Muscle of back (tissue), 3 donors: ENCODE measurements at regions not wholly inside any gene's neighbourhood (a gene's known extent, or its start where the extent isn't known, plus 50 kb on each side); places are given as distances from the start of the nearest gene placed in this dataset.
A peak's percentile ranks its signal among the peaks of the same experiment; 100 is the strongest.
"Not testable (repeated sequence)": the region's sequence is repeated elsewhere in the genome, so short reads cannot be mapped to it uniquely, and the experiment has no call there.

ENCODE experiments used
- DNase-seq, 3 donors: peaks; one replicate each; pipeline versions ENCODE4 v3.0.0 to v3.0.0-alpha.2; 2013

- DNase-seq, result no peak
Observed at GRCh38 chr3:82410366-82410765, 648.9 kb upstream of the GBE1 start.

GRCh38 chr3:82409842-82410241, 648.4 kb upstream of the GBE1 start:
- no peak for DNase-seq

DNA sequence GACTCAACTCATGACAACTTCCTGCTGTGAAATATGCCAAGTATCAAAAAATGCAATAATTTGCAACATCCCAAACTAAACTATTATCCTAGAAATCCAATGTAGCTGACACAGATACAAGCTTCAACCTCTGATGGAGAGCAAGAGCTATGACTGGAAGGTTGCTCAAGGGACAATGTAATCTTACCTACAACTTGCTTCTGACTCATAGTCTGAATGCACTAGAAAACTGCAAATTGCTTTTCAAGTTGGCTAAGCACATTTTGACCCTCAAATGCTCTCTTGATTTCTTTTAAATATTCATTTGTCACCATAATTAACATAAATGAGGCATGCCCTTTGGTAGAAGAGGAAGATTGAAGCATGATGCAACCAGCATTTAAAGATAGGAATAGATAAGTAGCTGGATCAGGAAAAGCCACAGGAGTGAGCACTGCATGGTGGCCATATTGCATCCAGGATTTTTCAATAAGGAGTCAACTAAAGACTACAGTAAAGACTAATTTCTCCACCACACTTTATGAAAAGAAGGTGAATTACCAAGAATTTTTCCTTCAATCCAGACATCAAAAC, 630.8 kb upstream of the GBE1 start:
- DNase-seq, result no peak

- DNase-seq, result no peak
Observed at GRCh38 chr3:82390868-82391267, 629.4 kb upstream of the GBE1 start.

DNA sequence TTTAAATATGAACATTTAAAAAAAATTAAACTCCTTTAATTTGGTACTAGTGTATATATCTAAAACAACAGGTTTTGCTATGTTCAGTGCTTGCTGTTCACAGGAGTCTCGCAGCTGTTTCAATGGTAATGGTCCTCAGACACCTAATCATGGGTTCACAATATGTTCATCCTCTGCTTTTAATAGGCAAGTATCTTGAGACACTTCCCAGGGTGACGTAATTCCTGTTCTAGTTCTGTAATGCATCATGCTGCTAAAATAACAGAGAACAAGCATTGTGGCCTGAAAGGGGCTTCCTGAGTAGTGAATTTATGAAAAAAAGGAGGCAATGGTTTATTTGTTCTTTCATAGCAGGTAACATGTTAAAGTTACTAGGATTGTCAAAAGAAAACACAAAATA, 625.2 kb upstream of the GBE1 start:
- DNase-seq, result peak in 1 of 3 donors; percentile 4

GRCh38 chr3:82384181-82384580, 622.7 kb upstream of the GBE1 start:
- no peak for DNase-seq

- no peak for DNase-seq
Observed at GRCh38 chr3:82382831-82383230, 621.4 kb upstream of the GBE1 start.

- peak in 1 of 3 donors; percentile 17 for DNase-seq
Observed at GRCh38 chr3:82378392-82378791, 616.9 kb upstream of the GBE1 start.

- DNase-seq, result no peak
Observed at GRCh38 chr3:82376883-82377282, 615.4 kb upstream of the GBE1 start.

DNA sequence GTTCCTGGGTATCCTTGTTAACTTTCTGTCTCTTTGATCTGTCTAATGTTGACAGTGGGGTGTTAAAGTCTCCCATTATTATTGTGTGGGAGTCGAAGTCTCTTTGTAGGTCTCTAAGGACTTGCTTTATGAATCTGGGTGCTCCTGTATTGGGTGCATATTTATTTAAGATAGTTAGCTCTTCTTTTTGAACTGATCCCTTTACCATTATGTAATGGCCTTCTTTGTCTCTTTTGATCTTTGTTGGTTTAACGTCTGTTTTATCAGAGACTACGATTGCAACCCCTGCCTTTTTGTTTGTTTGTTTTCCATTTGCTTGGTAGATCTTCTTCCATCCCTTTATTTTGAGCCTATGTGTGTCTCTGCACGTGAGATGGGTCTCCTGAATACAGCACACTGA, 612.4 kb upstream of the GBE1 start:
- not testable (repeated sequence) for DNase-seq

- no peak for DNase-seq
Observed at GRCh38 chr3:82364827-82365226, 603.4 kb upstream of the GBE1 start.

DNA sequence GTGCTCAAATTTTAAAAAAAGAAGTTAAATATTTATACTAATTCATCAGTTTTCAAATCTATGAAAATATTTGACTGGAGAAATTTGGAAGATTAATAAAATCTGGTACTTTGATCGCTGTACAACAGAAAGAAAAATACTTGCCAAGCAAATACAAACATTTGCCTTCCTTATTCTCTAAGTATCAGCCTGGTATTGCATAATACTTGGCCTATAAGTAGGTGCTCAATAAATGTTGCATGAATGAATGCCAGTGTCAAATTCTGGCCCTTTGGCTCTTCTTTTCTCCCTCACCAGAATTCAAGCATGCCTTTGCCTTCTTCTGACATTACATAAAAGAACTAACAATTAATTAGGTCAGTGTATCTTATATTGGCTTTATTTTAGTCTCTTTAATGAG, 601.7 kb upstream of the GBE1 start:
- no peak for DNase-seq

DNA sequence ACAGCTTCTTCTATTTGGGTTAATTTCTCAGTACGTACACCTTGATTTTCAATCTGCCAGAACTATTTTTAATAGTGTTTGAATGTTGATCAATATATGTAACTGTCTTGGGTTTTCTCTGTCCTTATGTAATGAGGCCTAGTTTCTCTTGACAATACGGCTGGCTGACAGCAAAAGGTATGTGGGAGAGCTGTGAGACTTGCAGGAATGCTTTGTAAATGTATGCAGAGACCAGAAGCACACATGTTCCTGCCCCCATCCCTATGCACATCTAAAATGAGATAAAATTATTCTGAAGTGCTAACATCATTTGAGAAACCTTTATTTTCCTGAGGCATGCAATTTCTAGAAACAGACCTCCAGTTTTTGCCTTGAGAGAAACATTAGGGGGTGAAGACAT, 593.8 kb upstream of the GBE1 start:
- no peak for DNase-seq

DNA sequence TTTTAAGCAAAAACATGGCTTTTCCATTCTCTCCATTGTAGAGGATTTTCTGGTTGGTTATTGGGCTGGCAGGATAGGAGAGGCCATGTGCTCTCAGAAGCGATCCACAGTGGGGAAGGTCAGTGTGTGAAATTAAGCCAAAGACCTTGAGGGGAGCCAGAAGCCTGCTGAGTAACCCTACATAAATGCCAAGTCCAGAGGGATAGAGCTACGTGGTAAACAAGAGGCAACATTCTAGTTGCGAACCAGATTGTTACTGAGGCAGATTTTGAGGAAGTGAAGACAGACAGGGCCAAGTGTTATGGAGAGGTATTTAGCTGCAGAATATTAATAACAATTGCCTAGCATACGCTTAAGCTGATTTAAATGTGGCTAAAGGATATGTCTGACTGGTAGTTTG, 592.8 kb upstream of the GBE1 start:
- DNase-seq, result peak in 1 of 3 donors; percentile 2

DNA sequence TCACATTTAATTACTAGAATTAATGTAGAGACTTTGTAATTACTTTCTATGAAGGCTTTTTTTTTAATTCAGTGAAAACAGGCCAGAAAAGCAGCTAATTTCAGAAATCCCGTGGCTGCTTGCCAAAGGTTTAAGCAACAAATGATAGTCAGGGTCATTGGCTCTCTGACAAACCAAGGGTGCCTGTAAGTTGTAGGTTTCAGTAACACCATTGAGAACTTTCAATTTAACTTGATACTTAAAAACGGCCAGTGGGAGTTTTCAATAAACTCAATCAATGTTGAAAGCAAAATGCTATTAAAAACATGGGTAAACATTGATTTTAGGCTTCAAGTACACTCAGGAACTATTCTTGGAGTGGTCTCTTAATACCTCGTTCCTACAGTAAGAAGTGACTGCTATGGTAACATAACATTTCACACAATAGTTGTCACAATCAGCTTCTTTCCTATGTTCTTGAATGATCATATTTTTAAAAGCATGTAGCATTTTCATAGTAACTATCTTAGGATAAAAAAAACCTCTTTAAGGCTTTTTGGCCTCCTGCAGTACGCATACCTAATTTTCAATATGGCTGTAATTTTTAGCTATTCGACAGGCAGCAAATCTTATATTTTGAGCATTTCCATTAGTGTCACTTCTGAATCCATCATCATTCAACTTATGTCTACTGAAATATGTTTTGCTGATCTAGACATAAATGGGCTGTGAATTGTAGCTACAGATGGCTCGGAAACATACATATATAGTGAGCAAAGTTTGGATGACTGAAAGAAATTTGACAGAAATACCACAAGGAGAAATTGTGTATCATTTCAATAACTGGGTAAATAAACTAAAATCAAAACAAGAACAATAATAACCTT, 592.1 kb upstream of the GBE1 start:
- DNase-seq, result peak in 1 of 3 donors; percentile 3

DNA sequence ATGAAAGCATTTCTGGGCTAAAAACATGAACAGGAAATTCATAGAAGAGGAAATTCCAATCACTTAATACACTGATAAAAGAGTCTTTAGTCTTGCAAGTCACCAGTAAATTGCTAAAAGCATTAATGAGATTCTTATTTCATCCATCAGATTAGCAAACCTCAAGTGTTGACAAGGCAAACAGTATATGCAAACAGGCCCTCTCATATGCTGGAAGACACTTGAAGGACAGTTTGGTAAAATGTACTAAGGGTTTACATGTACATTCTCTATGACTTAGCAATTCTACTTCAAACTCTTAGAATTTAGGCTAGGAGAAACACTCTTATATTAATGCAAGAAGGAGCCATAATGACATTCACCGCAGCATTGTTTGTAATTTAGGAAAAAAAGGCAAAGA, 586.1 kb upstream of the GBE1 start:
- DNase-seq, result no peak

DNA sequence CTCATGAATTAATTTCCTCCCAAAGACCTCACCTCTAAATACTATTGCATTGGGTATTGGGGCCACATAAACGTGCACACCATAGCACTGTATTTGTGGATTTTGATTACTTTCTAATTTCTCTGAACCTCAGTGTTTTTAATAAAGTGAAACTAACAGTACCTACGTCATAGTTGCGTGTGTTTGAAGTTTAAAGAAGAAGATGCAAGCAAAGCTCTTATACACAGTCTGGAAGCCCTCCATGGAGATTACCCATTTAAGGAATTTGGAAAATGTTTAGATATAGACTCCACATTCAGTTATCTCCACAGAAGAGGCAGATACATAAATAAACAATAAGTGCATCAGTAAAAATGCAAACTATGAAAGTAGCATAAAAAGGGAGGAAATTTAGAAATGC, 581.1 kb upstream of the GBE1 start:
- DNase-seq, result no peak

GRCh38 chr3:82329300-82329699, 567.9 kb upstream of the GBE1 start:
- no peak for DNase-seq

GRCh38 chr3:82311901-82312300, 550.5 kb upstream of the GBE1 start:
- DNase-seq, result no peak

- no peak for DNase-seq
Observed at GRCh38 chr3:82308755-82309154, 547.3 kb upstream of the GBE1 start.

DNA sequence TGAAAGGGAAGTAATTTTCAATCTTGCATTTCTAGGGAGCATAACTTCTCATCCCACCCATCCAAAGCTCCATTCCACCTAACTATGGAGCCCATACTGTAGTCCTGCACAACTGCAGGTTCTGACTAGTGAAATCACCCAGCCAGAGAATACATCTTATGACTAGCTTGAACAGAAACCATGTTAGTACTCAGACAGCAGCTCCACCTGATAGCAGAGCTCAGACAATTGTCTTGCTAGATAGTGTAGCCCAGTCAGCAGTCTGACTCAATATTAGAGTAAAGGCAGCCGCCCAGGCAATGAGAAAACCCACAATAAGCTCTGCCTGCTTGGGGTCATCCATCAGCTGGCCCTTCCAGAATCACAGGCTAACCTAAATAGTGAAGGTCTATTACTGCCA, 544.7 kb upstream of the GBE1 start:
- DNase-seq, result no peak

GRCh38 chr3:82294609-82295008, 533.2 kb upstream of the GBE1 start:
- no peak for DNase-seq

DNA sequence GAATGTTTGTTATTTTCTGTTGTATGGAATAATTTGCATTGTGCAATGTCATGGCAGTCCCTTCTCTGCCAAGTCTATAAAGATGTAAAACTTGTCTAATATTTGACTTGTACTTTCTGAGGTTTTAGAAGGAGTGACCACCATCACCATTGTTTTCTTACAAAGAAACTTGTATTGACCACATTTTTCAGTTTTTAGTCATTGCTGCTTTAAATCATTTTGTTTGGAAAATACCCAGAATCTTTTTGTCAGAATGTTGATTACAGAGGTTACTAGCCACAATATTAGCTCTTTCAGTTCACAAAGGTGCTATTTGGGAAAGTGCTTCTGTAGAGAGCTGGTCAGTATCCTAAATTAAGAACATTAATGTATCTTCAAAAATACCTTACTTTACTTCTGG, 532.4 kb upstream of the GBE1 start:
- no peak for DNase-seq

DNA sequence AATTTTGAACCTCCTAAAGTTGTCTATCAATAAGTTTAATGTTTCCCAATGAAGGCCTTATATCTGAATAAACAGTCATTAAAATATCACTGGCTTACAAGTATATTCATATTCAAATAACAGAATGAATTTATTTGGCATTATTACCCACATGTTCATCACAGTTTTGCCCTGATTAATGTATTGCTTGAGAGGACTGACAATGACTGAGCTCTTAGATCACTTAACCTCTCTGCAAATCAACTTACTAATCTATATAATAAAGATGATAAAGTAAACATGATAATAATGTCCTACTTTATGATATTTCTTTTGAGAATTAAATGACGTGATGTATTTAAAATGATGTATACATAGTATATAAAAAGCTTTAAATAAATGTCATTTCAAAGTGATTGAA, 532.0 kb upstream of the GBE1 start:
- no peak for DNase-seq
